H9 (cell line): ENCODE measurements at regions not wholly inside any gene's neighbourhood (a gene's known extent, or its start where the extent isn't known, plus 50 kb on each side); places are given as distances from the start of the nearest gene placed in this dataset.

ENCODE experiments used
- DNase-seq: peaks from one replicate; pipeline ENCODE4 v3.0.0-alpha.2; 2017
- H2AFZ ChIP-seq: one replicate; pipeline ENCODE4 v1.6.1; 2013; ENCODE audit warnings: mild to moderate bottlenecking, low read length, control low read depth, moderate library complexity
- H2AK5ac ChIP-seq: 2 replicates; pipeline ENCODE4 v1.6.1; 2013; ENCODE audit warnings: low read length, control low read depth, mixed read lengths; ENCODE audit not compliant: insufficient read length
- H2BK120ac ChIP-seq: one replicate; pipeline ENCODE4 v1.6.1; 2013; ENCODE audit warnings: low read depth, mild to moderate bottlenecking, low read length, control low read depth, inconsistent platforms; ENCODE audit not compliant: poor library complexity, severe bottlenecking
- H2BK12ac ChIP-seq: 2 replicates; pipeline ENCODE4 v1.6.1; 2013; ENCODE audit warnings: low read length, control low read depth, mixed read lengths, low read depth; ENCODE audit not compliant: insufficient read length
- H2BK15ac ChIP-seq: 2 replicates; pipeline ENCODE4 v1.6.1; 2013; ENCODE audit warnings: low read depth, low read length, control low read depth
- H2BK20ac ChIP-seq: one replicate; pipeline ENCODE4 v1.6.1; 2013; ENCODE audit warnings: low read depth, mild to moderate bottlenecking, low read length, control low read depth, inconsistent platforms; ENCODE audit not compliant: poor library complexity, severe bottlenecking
- H2BK5ac ChIP-seq: 2 replicates; pipeline ENCODE4 v1.6.1; 2013; ENCODE audit warnings: low read length, control low read depth, mixed read lengths; ENCODE audit not compliant: insufficient read length
- H3K14ac ChIP-seq: 2 replicates; pipeline ENCODE4 v1.6.1; 2013; ENCODE audit warnings: low read length, control low read depth; ENCODE audit not compliant: insufficient read depth
- H3K18ac ChIP-seq: 2 replicates; pipeline ENCODE4 v1.6.1; 2013; ENCODE audit warnings: low read depth, mild to moderate bottlenecking, mixed read lengths, low read length, control low read depth; ENCODE audit not compliant: insufficient read length
- H3K23ac ChIP-seq: 2 replicates; pipeline ENCODE4 v1.6.1; 2013; ENCODE audit warnings: low read length, control low read depth, mixed read lengths, low read depth; ENCODE audit not compliant: insufficient read length
- H3K23me2 ChIP-seq: 2 replicates; pipeline ENCODE4 v1.6.1; 2013; ENCODE audit warnings: low read depth, mild to moderate bottlenecking, mixed read lengths, low read length, control low read depth; ENCODE audit not compliant: insufficient read length, poor library complexity, severe bottlenecking
- H3K27ac ChIP-seq: 2 replicates; pipeline ENCODE4 v1.5.1; 2013; ENCODE audit warnings: low read length, control low read depth, mixed read lengths, low read depth; ENCODE audit not compliant: insufficient read length
- H3K27me3 ChIP-seq: 2 replicates; pipeline ENCODE4 v1.6.1; 2013; ENCODE audit warnings: low read length, control low read depth, inconsistent platforms; ENCODE audit not compliant: insufficient read depth
- H3K4ac ChIP-seq: 2 replicates; pipeline ENCODE4 v1.6.1; 2013; ENCODE audit warnings: low read depth, mild to moderate bottlenecking, control low read depth, inconsistent platforms, low read length, moderate library complexity
- H3K4me1 ChIP-seq: 2 replicates; pipeline ENCODE4 v1.6.1; 2013; ENCODE audit warnings: low read length, control low read depth, inconsistent platforms; ENCODE audit not compliant: insufficient read depth
- H3K4me2 ChIP-seq: 2 replicates; pipeline ENCODE4 v1.6.1; 2013; ENCODE audit warnings: low read length, control low read depth, mixed read lengths; ENCODE audit not compliant: insufficient read length, insufficient read depth
- H3K56ac ChIP-seq: 2 replicates; pipeline ENCODE4 v1.6.1; 2013; ENCODE audit warnings: low read depth, mild to moderate bottlenecking, mixed read lengths, low read length, control low read depth; ENCODE audit not compliant: insufficient read length
- H3K79me1 ChIP-seq: 2 replicates; pipeline ENCODE4 v1.6.1; 2013; ENCODE audit warnings: low read depth, mild to moderate bottlenecking, moderate library complexity, low read length, control low read depth, inconsistent platforms; ENCODE audit not compliant: insufficient read depth, poor library complexity, severe bottlenecking
- H3K79me2 ChIP-seq: 2 replicates; pipeline ENCODE4 v1.6.1; 2013; ENCODE audit warnings: low read length, control low read depth, inconsistent platforms; ENCODE audit not compliant: insufficient read depth
- H3K9ac ChIP-seq: 2 replicates; pipeline ENCODE4 v1.6.1; 2013; ENCODE audit warnings: low read length, control low read depth, mixed read lengths; ENCODE audit not compliant: insufficient read length; ENCODE audit errors: extremely low read depth
- H3K9me3 ChIP-seq: one replicate; pipeline ENCODE4 v1.6.1; 2013; ENCODE audit warnings: low read depth, low read length, inconsistent platforms; ENCODE audit not compliant: control insufficient read depth
- H3T11ph ChIP-seq: one replicate; pipeline ENCODE4 v1.6.1; 2013; ENCODE audit warnings: mild to moderate bottlenecking, low read length, control low read depth, inconsistent platforms
- H4K20me1 ChIP-seq: one replicate; pipeline ENCODE4 v1.6.1; 2013; ENCODE audit not compliant: control insufficient read depth, insufficient read length, insufficient read depth
- H4K5ac ChIP-seq: 2 replicates; pipeline ENCODE4 v1.6.1; 2013; ENCODE audit warnings: low read depth, mild to moderate bottlenecking, mixed read lengths, low read length, control low read depth; ENCODE audit not compliant: insufficient read length
- H4K8ac ChIP-seq: replicated peaks from 2 replicates; pipeline ENCODE4 v1.6.1; 2013; ENCODE audit warnings: low read length, control low read depth, mixed read lengths, low read depth; ENCODE audit not compliant: insufficient read length
- H4K91ac ChIP-seq: 2 replicates; pipeline ENCODE4 v1.6.1; 2013; ENCODE audit warnings: low read depth, mild to moderate bottlenecking, moderate library complexity, mixed read lengths, low read length, control low read depth; ENCODE audit not compliant: insufficient read length
- H3K27ac Mint-ChIP-seq, 3 experiments: 2 replicates in 2 of 3; 3 replicates in 1 of 3; pipeline ENCODE4 v1.8.0; 2020 to 2021; ENCODE audit warnings: mixed read lengths in 3 of 3, mild to moderate bottlenecking in 1 of 3, moderate library complexity in 1 of 3
- H3K27me3 Mint-ChIP-seq: 2 replicates; pipeline ENCODE4 v1.8.0; 2021; ENCODE audit warnings: low read depth, mild to moderate bottlenecking, moderate library complexity, mixed read lengths
- H3K36me3 Mint-ChIP-seq, 3 experiments: 2 replicates in 2 of 3; 3 replicates in 1 of 3; pipeline ENCODE4 v1.8.0; 2020 to 2021; ENCODE audit warnings: low read depth in 3 of 3, mixed read lengths in 3 of 3; ENCODE audit not compliant: insufficient read depth in 1 of 3
- H3K4me1 Mint-ChIP-seq, 2 experiments: 2 replicates each; pipeline ENCODE4 v1.8.0; 2020; ENCODE audit warnings: mixed read lengths in 2 of 2
- H3K4me3 Mint-ChIP-seq, 2 experiments: 2 replicates in 1 of 2; 3 replicates in 1 of 2; pipeline ENCODE4 v1.8.0; 2020 to 2021; ENCODE audit warnings: mild to moderate bottlenecking in 2 of 2, mixed read lengths in 2 of 2, moderate library complexity in 1 of 2
- H3K9me3 Mint-ChIP-seq, 2 experiments: 2 replicates in 1 of 2; 3 replicates in 1 of 2; pipeline ENCODE4 v1.8.0; 2020; ENCODE audit warnings: mild to moderate bottlenecking in 2 of 2, mixed read lengths in 2 of 2, moderate library complexity in 1 of 2
- WGBS: extraction: QIAGEN DNeasy Blood & Tissue Kit; methylation state at CpG from one replicate; pipeline ENCODE4 v1.1.7; 2013; ENCODE audit warnings: missing lambda C conversion rate, low lambda C conversion rate, mixed read lengths; ENCODE audit not compliant: insufficient read length; ENCODE audit errors: extremely low coverage; 5-methylcytosine and 5-hydroxymethylcytosine counted together
- TF ChIP-seq, protein P1 (sequence below): fragments of 200-600 bp; sonication (generic); conservative IDR thresholded peaks from 3 replicates; pipeline ENCODE4 v1.8.0; 2021; ENCODE audit warnings: antibody characterized with exemption, mild to moderate bottlenecking

GRCh38 chr6:1066449-1067090 lies 245.3 kb upstream of the FOXQ1 start:
- peaks cover 0 to 2% of the 10 kb centered on the region in 2 experiments; a peak in 1 of 4 replicates for H3K4me1 Mint-ChIP-seq

More at GRCh38 chr6:1066449-1067090, 245.3 kb upstream of the FOXQ1 start:
- Histone ChIP-seq H2AFZ (no peak overlapping the region), H3K4me1 (no peaks in the 10 kb centered on the region), H3T11ph (no peak overlapping the region), H4K8ac (no peak overlapping the region), H3K14ac (no peak overlapping the region), H4K20me1 (no peaks in the 10 kb centered on the region), H3K23ac (no peak overlapping the region), H3K79me2 (no peaks in the 10 kb centered on the region), H2BK12ac (no peak overlapping the region), H3K79me1 (no peaks in the 10 kb centered on the region), H3K9me3 (no peaks in the 10 kb centered on the region), H2AK5ac (no peak overlapping the region), H2BK5ac (no peak overlapping the region), H4K91ac (no peak overlapping the region), H3K27ac (no peak overlapping the region), H4K5ac (no peak overlapping the region), H3K27me3 (0 out of 2 replicates have a peak, but pooled peaks cover 2% of the 10 kb centered on the region), H3K4me2 (no peak overlapping the region), H3K23me2 (no peaks in the 10 kb centered on the region), H3K18ac (no peak overlapping the region), H3K56ac (no peak overlapping the region), H2BK20ac (no peak overlapping the region), H2BK120ac (no peak overlapping the region), H3K4ac (no peak overlapping the region), H2BK15ac (no peak overlapping the region), H3K9ac (no peak overlapping the region)
- Mint-ChIP-seq H3K36me3 (no peaks in the 10 kb centered on the region), H3K9me3 (no peaks in the 10 kb centered on the region), H3K27ac (no peak overlapping the region), H3K27me3 (no peaks in the 10 kb centered on the region; the same call in 1 of the 2 replicates), H3K4me3 (no peak overlapping the region)
- no CpG with 5 or more reads among the region's 11 CpGs for WGBS
- TF ChIP-seq, protein P1, sequence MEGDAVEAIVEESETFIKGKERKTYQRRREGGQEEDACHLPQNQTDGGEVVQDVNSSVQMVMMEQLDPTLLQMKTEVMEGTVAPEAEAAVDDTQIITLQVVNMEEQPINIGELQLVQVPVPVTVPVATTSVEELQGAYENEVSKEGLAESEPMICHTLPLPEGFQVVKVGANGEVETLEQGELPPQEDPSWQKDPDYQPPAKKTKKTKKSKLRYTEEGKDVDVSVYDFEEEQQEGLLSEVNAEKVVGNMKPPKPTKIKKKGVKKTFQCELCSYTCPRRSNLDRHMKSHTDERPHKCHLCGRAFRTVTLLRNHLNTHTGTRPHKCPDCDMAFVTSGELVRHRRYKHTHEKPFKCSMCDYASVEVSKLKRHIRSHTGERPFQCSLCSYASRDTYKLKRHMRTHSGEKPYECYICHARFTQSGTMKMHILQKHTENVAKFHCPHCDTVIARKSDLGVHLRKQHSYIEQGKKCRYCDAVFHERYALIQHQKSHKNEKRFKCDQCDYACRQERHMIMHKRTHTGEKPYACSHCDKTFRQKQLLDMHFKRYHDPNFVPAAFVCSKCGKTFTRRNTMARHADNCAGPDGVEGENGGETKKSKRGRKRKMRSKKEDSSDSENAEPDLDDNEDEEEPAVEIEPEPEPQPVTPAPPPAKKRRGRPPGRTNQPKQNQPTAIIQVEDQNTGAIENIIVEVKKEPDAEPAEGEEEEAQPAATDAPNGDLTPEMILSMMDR = no peak
- no peak for DNase-seq
